Mesenchymal stem cell (in vitro differentiated cells and primary cell): ENCODE measurements at regions not wholly inside any gene's neighbourhood (a gene's known extent, or its start where the extent isn't known, plus 50 kb on each side); places are given as distances from the start of the nearest gene placed in this dataset.

Experiments
- DNase-seq: peaks from one replicate; pipeline ENCODE4 v3.0.0-alpha.2; 2013
- H2AFZ ChIP-seq: one replicate; pipeline ENCODE4 v1.6.1; 2013; ENCODE audit warnings: low read depth, mild to moderate bottlenecking, control low read depth, inconsistent platforms, low read length, moderate library complexity
- H2AK5ac ChIP-seq: 2 replicates; pipeline ENCODE4 v1.6.1; 2013; ENCODE audit warnings: low read length, moderate library complexity, mild to moderate bottlenecking, inconsistent platforms; ENCODE audit not compliant: severe bottlenecking
- H2BK120ac ChIP-seq: one replicate; pipeline ENCODE4 v1.6.1; 2013; ENCODE audit warnings: low read depth, mild to moderate bottlenecking, inconsistent platforms, low read length, moderate library complexity
- H2BK12ac ChIP-seq, 2 experiments: one replicate each; pipeline ENCODE4 v1.6.1; 2013; ENCODE audit warnings: inconsistent platforms in 2 of 2, low read length in 2 of 2, mild to moderate bottlenecking in 2 of 2, moderate library complexity in 2 of 2, control low read depth in 1 of 2
- H2BK15ac ChIP-seq: one replicate; pipeline ENCODE4 v1.6.1; 2013; ENCODE audit warnings: mild to moderate bottlenecking, low read depth, inconsistent platforms; ENCODE audit not compliant: poor library complexity, severe bottlenecking
- H2BK5ac ChIP-seq: 2 replicates; pipeline ENCODE4 v1.6.1; 2013; ENCODE audit warnings: low read depth, mild to moderate bottlenecking, low read length, control low read depth, inconsistent platforms; ENCODE audit not compliant: poor library complexity, severe bottlenecking
- H3K14ac ChIP-seq, 2 experiments: one replicate each; pipeline ENCODE4 v1.6.1; 2013; ENCODE audit warnings: inconsistent platforms in 2 of 2, low read length in 2 of 2, control low read depth in 1 of 2, mild to moderate bottlenecking in 1 of 2, moderate library complexity in 1 of 2
- H3K18ac ChIP-seq, 2 experiments: one replicate each; pipeline ENCODE4 v1.6.1; 2013; ENCODE audit warnings: inconsistent platforms in 2 of 2, low read length in 2 of 2, control low read depth in 1 of 2, low read depth in 1 of 2, mild to moderate bottlenecking in 1 of 2
- H3K23ac ChIP-seq, 2 experiments: one replicate each; pipeline ENCODE4 v1.6.1; 2013; ENCODE audit warnings: inconsistent platforms in 2 of 2, low read length in 2 of 2, mild to moderate bottlenecking in 2 of 2, moderate library complexity in 2 of 2, control low read depth in 1 of 2
- H3K27ac ChIP-seq: 2 replicates; pipeline ENCODE4 v1.5.1; 2013; ENCODE audit warnings: mild to moderate bottlenecking, moderate library complexity, low read length, control low read depth, inconsistent platforms; ENCODE audit not compliant: poor library complexity, severe bottlenecking
- H3K27me3 ChIP-seq, 2 experiments: 2 replicates each; pipeline versions ENCODE4 v1.6.1 to v1.7.0; 2013; ENCODE audit warnings: low read length in 2 of 2, mild to moderate bottlenecking in 2 of 2, moderate library complexity in 2 of 2, control low read depth in 1 of 2, inconsistent platforms in 1 of 2; ENCODE audit not compliant: control insufficient read depth in 1 of 2, insufficient read depth in 1 of 2
- H3K36me3 ChIP-seq, 2 experiments: 2 replicates each; pipeline versions ENCODE4 v1.6.1 to v1.7.0; 2013; ENCODE audit warnings: low read length in 2 of 2, control low read depth in 1 of 2, inconsistent platforms in 1 of 2, low read depth in 1 of 2, mild to moderate bottlenecking in 1 of 2; ENCODE audit not compliant: insufficient read depth in 2 of 2, control insufficient read depth in 1 of 2
- H3K4ac ChIP-seq, 2 experiments: one replicate each; pipeline ENCODE4 v1.6.1; 2013; ENCODE audit warnings: inconsistent platforms in 2 of 2, low read length in 2 of 2, mild to moderate bottlenecking in 2 of 2, moderate library complexity in 2 of 2, control low read depth in 1 of 2, low read depth in 1 of 2
- H3K4me1 ChIP-seq: 2 replicates; pipeline ENCODE4 v1.6.1; 2013; ENCODE audit warnings: low read depth, low read length, control low read depth; ENCODE audit not compliant: control insufficient read depth, insufficient read depth
- H3K4me2 ChIP-seq: 2 replicates; pipeline ENCODE4 v1.6.1; 2013; ENCODE audit warnings: low read length, mild to moderate bottlenecking, inconsistent platforms; ENCODE audit not compliant: poor library complexity, severe bottlenecking
- H3K4me3 ChIP-seq, 2 experiments: 2 replicates each; pipeline versions ENCODE4 v1.5.1 to v1.7.0; 2013; ENCODE audit warnings: low read length in 2 of 2, mild to moderate bottlenecking in 2 of 2, control low read depth in 1 of 2, low read depth in 1 of 2; ENCODE audit not compliant: insufficient read depth in 1 of 2
- H3K79me1 ChIP-seq: replicated peaks from 2 replicates; pipeline ENCODE4 v1.6.1; 2013; ENCODE audit warnings: mild to moderate bottlenecking, control low read depth, low read length, inconsistent platforms; ENCODE audit not compliant: poor library complexity, severe bottlenecking
- H3K9ac ChIP-seq: 2 replicates; pipeline ENCODE4 v1.7.0; 2013; ENCODE audit warnings: mild to moderate bottlenecking, low read length, moderate library complexity
- H3K9me3 ChIP-seq: 2 replicates; pipeline ENCODE4 v1.7.0; 2013; ENCODE audit warnings: mild to moderate bottlenecking, low read length; ENCODE audit not compliant: control insufficient read depth
- H4K8ac ChIP-seq: one replicate; pipeline ENCODE4 v1.6.1; 2013; ENCODE audit warnings: inconsistent platforms, mild to moderate bottlenecking, low read length, moderate library complexity
- H4K91ac ChIP-seq: one replicate; pipeline ENCODE4 v1.6.1; 2013; ENCODE audit warnings: mild to moderate bottlenecking, low read length, inconsistent platforms
- WGBS: methylation state at CpG from one replicate; pipeline ENCODE4 v1.1.7; 2013; ENCODE audit warnings: mixed read lengths; 5-methylcytosine and 5-hydroxymethylcytosine counted together

- Histone ChIP-seq H3K79me1 (no peaks in the 10 kb centered on the region), H3K4ac (no peak overlapping the region), H3K36me3 (no peaks in the 10 kb centered on the region), H3K14ac (no peak overlapping the region), H3K4me1 (no peaks in the 10 kb centered on the region), H3K9ac (no peak overlapping the region), H2BK15ac (no peak overlapping the region), H3K18ac (no peak overlapping the region), H2AK5ac (no peak overlapping the region), H3K9me3 (peaks cover 14% of the 10 kb centered on the region), H3K23ac (no peak overlapping the region), H3K27ac (no peak overlapping the region), H4K91ac (no peak overlapping the region), H2BK5ac (no peak overlapping the region), H3K27me3 (peaks cover 0 to 6% of the 10 kb centered on the region in 2 experiments), H2BK12ac (no peak overlapping the region), H3K4me3 (no peak overlapping the region), H2AFZ (no peak overlapping the region), H3K4me2 (no peak overlapping the region), H4K8ac (no peak overlapping the region), H2BK120ac (no peak overlapping the region)
- 29% methylated on average over 5 of the region's 5 CpGs for WGBS
- DNase-seq = no peak
Measured at GRCh38 chr12:126719912-126720705, 1546.9 kb upstream of the TMEM132C start.

- 4% methylated on average over 55 of the region's 69 CpGs for WGBS
- H2AFZ ChIP-seq = no peak overlapping the region
- no peak overlapping the region for H2BK120ac ChIP-seq
- H3K4me1 ChIP-seq = no peaks in the 10 kb centered on the region
- no peak overlapping the region for H3K23ac ChIP-seq
- no peak for DNase-seq
- no peak overlapping the region for H4K91ac ChIP-seq
- H3K27ac ChIP-seq = no peak overlapping the region
- no peak overlapping the region for H2AK5ac ChIP-seq
- no peak overlapping the region for H4K8ac ChIP-seq
- no peak overlapping the region for H2BK5ac ChIP-seq
- H3K27me3 ChIP-seq = peaks cover 15 to 39% of the 10 kb centered on the region in 2 experiments
- no peak overlapping the region for H3K4me3 ChIP-seq
- H3K9ac ChIP-seq = no peak overlapping the region
- H2BK12ac ChIP-seq = no peak overlapping the region
- no peak overlapping the region for H3K14ac ChIP-seq
- no peaks in the 10 kb centered on the region for H3K36me3 ChIP-seq
- no peak overlapping the region for H3K4ac ChIP-seq
- H3K9me3 ChIP-seq = no peaks in the 10 kb centered on the region
- H2BK15ac ChIP-seq = no peak overlapping the region
- no peaks in the 10 kb centered on the region for H3K79me1 ChIP-seq
- no peak overlapping the region for H3K4me2 ChIP-seq
- H3K18ac ChIP-seq = no peak overlapping the region
Measured at GRCh38 chr12:126726481-126727217, 1540.3 kb upstream of the TMEM132C start.

GRCh38 chr12:126727218-126728075 is 1539.5 kb upstream of the TMEM132C start:
- H3K4me2 ChIP-seq = no peak overlapping the region
- H3K9me3 ChIP-seq = no peaks in the 10 kb centered on the region
- H2BK5ac ChIP-seq = no peak overlapping the region
- no peak overlapping the region for H3K18ac ChIP-seq
- H2BK12ac ChIP-seq = no peak overlapping the region
- 8% methylated on average over 44 of the region's 44 CpGs for WGBS
- H3K27ac ChIP-seq = no peak overlapping the region
- H2AFZ ChIP-seq = no peak overlapping the region
- H3K9ac ChIP-seq = no peak overlapping the region
- no peak overlapping the region for H3K4ac ChIP-seq
- no peak overlapping the region for H2BK15ac ChIP-seq
- H3K36me3 ChIP-seq = no peaks in the 10 kb centered on the region
- no peaks in the 10 kb centered on the region for H3K79me1 ChIP-seq
- no peak overlapping the region for H3K14ac ChIP-seq
- no peak overlapping the region for H2BK120ac ChIP-seq
- H3K23ac ChIP-seq = no peak overlapping the region
- H2AK5ac ChIP-seq = no peak overlapping the region
- no peak overlapping the region for H4K8ac ChIP-seq
- no peak for DNase-seq
- H3K4me1 ChIP-seq = no peaks in the 10 kb centered on the region
- no peak overlapping the region for H4K91ac ChIP-seq
- no peak overlapping the region for H3K4me3 ChIP-seq
- peaks cover 15 to 39% of the 10 kb centered on the region in 2 experiments for H3K27me3 ChIP-seq

- Histone ChIP-seq H4K91ac (no peak overlapping the region), H2BK12ac (no peak overlapping the region)
Measured at GRCh38 chr12:126734296-126734695, 1532.7 kb upstream of the TMEM132C start.

More at GRCh38 chr12:126734296-126734695, 1532.7 kb upstream of the TMEM132C start:
- Histone ChIP-seq H3K9me3 (peaks cover 2% of the 10 kb centered on the region), H3K27ac (no peak overlapping the region), H3K79me1 (no peaks in the 10 kb centered on the region), H3K9ac (no peak overlapping the region), H3K18ac (no peak overlapping the region), H3K4me3 (no peak overlapping the region), H3K27me3 (no peaks in the 10 kb centered on the region), H2AFZ (no peak overlapping the region), H3K36me3 (no peaks in the 10 kb centered on the region), H3K4me2 (no peak overlapping the region), H2BK120ac (no peak overlapping the region), H2BK15ac (no peak overlapping the region), H2BK5ac (no peak overlapping the region), H2AK5ac (no peak overlapping the region), H3K14ac (no peak overlapping the region), H3K4ac (no peak overlapping the region), H3K4me1 (no peaks in the 10 kb centered on the region), H3K23ac (no peak overlapping the region), H4K8ac (no peak overlapping the region)
- 49% methylated on average over 5 of the region's 5 CpGs for WGBS
- no peak for DNase-seq
